Activated CD4-positive, alpha-beta T cell treated with anti-CD3 and anti-CD28 coated beads, Interleukin-2, amount 50 U/mL, for 1 hour (primary cell): ENCODE measurements at regions not wholly inside any gene's neighbourhood (a gene's known extent, or its start where the extent isn't known, plus 50 kb on each side); places are given as distances from the start of the nearest gene placed in this dataset.
"Not testable (repeated sequence)": the region's sequence is repeated elsewhere in the genome, so short reads cannot be mapped to it uniquely, and the experiment has no call there.

Experiments
- DNase-seq: peaks from one replicate; pipeline ENCODE4 v3.0.0-alpha.2; 2020

GRCh38 chr7:69388452-69389137 lies 209.7 kb upstream of the AUTS2 start:
- DNase-seq, result no peak

GRCh38 chr7:69389216-69389615 lies 209.1 kb upstream of the AUTS2 start:
- DNase-seq, result no peak

DNA sequence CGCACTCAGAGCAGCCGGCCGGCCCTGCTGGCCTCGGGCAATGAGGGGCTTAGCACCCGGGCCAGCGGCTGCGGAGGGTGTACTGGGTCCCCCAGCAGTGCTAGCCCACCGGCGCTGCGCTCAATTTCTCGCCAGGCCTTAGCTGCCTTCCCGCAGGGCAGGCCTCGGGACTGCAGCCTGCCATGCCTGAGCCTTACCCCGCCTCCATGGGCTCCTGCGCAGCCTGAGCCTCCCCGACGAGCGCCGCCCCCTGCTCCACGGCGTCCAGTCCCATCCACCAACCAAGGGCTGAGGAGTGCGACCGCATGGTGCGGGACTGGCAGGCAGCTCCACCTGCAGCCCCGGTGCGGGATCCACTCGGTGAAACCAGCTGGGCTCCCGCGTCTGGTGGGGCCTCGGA lies 204.4 kb upstream of the AUTS2 start:
- DNase-seq, result not testable (repeated sequence)

DNA sequence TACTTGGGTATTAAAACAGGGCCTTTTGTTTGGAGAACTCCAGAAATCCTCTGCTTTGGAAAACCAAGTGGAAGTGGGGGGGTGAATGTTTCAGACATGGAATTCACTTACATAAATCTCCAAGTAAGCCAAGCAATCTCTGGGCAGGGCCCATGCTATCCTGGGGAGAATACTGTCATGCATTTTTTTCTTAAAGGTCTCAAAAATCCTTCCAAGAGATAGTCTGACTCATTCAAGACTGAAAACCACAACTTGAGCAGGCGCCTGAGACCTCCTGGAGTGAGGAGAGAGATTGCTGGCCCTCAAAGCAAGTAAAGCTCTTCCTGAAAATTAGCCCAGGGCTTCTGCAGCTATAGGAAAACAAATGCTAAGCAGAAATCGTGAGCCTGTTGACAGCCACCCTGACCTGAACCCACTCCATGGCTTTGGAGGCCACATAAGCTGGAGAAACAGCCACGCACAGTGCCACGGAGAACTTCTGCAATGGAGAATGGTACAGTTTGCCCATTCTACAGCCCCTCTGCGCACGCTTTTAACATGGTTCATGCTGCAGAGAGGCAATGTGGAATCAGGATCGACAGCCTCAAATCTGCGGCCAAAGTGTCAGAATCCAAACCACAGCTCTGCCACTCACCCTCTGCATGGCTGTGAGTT lies 203.1 kb upstream of the AUTS2 start:
- DNase-seq, result no peak

DNA sequence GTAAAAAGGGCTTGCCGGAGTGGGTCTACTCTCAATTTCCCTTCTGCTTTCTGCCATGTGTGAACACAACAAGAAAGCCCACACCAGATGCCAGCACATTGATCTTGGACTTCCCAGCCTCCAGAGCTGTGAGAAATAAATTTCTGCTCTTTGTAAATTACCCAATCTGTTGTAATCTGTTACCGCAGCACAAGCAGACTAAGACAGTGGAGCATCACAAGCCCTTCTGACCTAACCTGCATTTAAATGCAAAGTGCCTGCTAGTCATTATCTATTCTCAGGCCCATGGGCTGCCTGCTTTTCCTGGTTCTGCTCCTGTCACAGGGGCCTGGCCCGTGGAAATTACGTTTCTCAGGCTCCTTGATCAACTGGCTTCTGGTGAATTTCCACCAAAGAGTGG lies 199.3 kb upstream of the AUTS2 start:
- DNase-seq, result no peak

DNA sequence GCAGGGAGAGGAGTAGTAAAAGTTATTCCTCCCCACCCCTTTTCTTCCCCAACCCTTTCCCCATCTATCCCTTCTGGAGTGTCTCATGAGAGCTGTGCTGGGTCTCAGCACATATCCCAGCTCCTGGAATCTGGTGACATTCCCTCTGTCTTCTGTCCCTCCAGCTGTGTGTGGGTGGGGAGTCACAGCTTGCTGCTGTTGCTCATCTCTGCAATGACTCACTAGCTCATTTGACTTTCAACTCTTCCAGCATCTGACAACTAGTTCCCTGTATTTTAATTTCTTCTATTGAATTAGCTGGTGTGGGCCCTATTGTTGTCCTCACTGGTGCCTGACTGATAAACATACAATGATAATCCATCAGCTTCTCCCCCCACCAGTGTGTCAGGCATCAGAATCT lies 198.9 kb upstream of the AUTS2 start:
- no peak for DNase-seq

GRCh38 chr7:69402696-69403095 lies 195.6 kb upstream of the AUTS2 start:
- no peak for DNase-seq

DNA sequence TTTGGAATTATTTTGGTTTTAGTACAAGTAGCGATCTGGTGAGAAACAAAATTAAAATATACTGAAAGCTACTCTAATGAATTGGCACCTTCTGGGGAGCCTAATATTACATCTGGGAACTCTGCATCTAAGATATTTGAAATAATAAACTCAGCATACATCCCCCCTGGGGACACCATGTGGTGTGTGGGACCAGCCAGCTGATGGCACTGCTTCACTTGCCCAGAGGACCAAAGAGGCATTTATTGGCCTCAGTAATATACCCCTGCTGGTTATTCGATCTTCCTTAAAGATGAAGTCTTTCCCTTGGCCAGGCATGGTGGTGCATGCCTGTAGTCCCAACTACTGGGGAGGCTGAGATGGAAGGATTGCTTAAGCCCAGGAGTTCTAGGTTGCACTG lies 195.1 kb upstream of the AUTS2 start:
- DNase-seq, result no peak

DNA sequence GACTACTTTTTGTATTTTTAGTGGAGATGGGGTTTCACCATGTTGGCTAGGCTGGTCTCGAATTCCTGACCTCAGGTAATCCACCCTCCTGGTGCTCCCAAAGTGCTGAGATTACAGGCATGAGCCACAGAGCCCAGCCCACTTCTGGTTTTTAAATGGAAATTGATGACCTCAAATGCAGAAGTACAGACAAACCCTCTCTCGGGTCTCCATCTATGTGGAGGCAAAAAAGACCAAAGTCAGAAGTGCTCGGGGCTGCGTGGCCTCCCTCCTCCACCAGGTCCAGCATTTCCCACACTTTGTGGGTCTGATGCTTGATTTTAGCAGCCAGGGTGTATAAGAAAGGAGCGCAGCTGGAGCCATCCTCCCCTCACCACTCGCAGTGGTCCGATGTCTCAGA lies 187.3 kb upstream of the AUTS2 start:
- DNase-seq, result no peak

GRCh38 chr7:69411466-69411865 lies 186.8 kb upstream of the AUTS2 start:
- DNase-seq, result no peak

GRCh38 chr7:69412331-69413146 lies 185.7 kb upstream of the AUTS2 start:
- DNase-seq, result no peak

DNA sequence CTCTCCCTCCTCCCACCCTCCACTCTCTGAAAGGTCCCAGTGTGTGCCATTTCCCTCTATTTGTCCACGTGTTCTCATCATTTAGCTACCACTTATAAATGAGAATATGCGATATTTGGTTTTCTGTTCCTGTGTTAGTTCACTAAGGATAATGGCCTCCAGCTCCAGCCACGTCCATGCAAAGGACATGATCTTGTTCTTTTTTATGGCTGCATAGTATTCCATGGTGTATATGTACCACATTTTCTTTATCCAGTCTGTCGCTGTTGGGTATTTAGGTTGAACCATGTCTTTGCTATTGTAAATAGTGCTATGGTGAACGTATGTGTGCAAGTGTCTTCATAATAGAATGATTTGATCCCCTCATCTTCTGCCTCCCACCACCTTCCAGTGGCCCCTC lies 183.7 kb upstream of the AUTS2 start:
- DNase-seq, result no peak

DNA sequence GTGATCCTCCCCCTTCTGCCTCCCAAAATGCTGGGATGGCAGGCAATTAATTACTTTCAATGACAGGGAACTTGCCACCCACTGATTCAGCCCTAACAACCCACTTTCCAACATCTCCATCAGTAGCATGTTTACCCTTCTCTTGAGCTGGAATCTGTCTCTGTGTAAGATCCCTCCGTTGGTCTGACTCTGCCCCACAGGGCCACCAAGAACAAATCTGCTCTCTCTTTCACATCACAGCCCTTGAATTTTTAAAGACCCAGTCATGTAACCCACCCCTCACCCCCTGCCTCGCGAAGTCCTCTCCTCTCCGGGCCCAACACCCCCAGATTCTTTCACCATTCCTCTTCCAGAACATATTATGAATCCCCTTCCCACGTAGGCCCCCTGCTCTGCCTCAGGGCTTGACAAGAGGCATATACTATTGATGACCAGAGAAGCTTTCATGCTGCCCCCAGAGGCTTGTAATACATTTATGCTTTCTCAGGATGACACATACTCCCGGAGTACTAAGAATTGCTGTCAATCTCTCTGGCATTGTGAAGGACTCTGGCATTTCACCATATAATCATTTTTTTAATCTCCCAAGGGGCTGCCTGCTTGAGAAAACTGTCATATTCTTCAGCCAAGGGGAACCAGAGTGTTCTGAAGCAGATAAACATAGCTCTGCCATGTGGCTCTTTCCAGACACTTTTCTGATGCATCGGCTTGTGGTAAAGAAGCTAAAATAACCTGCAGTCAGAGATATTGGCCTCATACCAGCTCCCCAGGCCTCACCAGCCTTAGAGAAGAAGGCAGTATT lies 179.2 kb upstream of the AUTS2 start:
- no peak for DNase-seq

DNA sequence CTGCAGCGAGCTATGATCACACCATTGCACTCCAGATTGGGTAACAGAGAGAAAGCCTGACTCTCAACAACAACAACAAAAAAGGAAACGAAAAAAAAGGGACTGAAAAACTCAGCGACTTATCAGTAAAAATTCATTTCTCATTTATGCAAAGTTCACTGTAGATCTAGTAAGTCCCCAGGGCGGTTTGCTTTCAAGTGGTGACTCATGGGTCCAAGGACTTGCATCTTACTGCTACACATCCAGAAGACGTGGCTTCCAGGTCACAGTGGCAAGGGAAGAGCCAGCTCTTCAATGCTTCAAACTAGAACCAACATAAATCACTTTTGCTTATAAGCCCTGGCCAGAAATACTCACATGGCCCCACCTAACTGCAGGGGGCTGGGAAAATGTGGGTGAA lies 178.3 kb upstream of the AUTS2 start:
- DNase-seq, result no peak

DNA sequence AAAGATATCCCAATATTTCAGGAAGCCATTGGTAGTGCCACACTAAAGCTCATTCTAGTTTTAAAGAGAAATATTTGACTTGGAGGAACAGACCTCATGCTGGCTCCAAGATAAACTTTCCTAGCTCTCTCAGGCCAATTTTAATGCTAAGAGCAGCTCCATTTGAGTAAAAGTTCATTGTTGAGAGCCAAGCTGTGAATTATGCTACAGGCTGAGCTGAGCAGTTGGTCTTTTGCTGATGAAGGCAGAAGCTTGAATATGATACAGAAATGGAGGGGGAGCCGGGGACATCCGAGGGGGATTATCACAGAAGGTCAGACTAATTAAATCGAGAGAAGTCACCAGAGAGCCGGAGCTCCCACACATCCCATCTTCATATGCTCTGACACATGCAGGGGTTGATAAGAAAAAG lies 175.7 kb upstream of the AUTS2 start:
- DNase-seq, result no peak

- DNase-seq, result no peak
Measured at GRCh38 chr7:69426705-69427104, 171.6 kb upstream of the AUTS2 start.

DNA sequence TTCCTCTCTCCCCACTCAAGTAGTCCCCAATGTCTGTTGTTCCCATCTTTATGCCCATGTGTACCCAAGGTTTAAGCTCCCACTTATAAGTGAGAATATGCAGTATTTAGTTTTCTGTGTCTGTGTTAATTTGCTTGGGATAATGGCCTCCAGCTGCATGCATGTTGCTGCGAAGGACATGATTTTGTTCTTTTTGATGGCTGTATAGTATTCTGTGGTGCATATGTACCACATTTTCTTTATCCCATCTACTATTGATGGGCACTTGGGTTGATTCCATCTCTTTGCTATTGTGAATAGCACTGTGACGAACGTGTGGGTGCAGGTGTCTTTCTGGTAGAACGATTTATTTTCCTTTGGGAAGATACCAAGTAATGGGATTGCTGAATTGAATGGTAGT lies 170.2 kb upstream of the AUTS2 start:
- DNase-seq, result no peak

DNA sequence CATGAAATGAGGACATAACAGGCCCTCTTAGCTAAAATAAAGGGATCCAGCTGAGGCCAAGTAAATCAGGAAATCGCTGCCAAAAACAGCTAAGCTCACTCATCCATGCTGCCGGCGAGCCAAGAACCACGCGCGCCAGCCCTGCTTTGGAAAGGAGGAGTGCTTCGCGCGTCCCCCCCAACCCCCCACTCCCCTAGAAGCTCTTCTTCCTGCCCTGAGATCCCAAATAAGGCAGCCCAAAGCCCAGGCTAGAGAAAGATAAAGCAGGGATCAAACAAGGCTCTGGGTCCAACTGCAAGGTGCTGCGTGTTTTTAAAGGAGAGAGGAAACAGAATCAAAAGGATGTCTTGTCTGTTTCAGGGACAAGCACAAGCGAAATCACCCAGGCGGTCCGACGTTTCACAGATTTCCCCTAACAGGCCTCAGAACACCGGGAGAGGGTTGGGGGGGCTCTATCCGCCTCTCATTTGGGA lies 168.3 kb upstream of the AUTS2 start:
- no peak for DNase-seq

DNA sequence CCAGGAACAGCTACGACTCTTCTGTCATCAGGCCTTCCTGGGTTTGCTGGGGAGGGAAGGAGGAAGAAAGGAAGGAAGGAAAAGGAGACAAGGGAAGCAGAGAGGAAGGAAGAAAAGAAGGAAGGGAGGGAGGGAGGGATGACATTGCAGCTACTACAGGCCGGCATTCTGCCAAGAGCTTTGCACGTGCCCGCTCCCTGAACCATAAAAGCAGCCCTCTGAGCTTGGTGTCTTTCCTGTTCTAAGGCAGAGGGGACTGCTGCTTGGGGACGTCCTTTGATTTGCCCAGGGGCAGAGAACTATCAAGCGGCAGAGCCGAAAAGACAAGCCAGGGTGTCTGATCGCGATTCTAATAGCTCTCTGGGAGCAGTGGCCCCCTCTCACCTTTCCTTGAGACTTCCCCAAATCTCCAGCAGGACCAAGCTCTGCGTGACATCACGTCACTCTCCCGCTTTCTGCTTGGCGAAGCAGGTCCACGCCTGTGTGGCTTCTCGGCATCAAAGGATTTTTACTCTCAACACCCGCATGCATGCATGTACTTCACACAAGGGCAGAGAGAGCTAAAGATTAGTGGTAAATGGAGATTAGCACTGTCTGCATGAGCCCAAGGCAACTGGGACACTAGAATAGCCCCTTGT lies 167.8 kb upstream of the AUTS2 start:
- DNase-seq, result no peak

DNA sequence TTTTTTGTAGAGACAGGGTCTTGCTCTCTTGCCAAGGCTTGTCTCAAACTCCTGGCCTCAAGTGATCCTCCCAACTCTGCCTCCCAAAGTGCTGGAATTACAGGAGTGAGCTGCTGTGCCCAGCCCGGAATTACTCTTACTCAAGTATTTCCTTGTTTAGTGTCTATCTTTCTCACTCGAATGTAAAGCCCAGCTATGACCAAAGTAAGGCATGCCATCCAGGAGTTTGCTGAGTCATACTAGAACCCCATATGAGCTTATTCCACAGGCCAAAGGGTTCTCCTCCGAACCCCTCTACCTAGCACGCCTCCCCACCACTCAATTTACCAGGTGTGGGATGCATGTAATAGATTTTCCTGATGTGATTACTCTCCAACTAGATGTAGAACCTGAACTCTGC lies 166.6 kb upstream of the AUTS2 start:
- DNase-seq, result no peak

GRCh38 chr7:69432276-69432675 lies 166.0 kb upstream of the AUTS2 start:
- DNase-seq, result not testable (repeated sequence)

DNA sequence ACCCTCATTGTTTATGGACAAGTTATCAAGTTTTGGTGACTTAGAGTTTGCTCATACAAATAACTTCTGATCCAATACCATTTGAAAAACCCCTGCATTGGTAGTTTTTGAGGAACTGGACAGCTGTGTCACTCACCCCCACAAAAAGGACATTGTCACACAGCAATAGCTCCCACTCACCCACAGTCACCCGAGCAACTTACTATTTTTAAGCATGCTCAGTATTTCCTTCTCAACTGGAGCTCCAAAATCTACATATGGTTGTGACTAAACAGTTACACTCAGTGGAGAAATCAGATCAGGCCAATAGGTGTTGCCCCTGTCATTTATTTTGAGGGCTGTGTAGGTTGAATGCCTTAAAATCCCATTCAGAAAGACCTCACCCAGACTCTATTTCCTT lies 165.2 kb upstream of the AUTS2 start:
- no peak for DNase-seq

DNA sequence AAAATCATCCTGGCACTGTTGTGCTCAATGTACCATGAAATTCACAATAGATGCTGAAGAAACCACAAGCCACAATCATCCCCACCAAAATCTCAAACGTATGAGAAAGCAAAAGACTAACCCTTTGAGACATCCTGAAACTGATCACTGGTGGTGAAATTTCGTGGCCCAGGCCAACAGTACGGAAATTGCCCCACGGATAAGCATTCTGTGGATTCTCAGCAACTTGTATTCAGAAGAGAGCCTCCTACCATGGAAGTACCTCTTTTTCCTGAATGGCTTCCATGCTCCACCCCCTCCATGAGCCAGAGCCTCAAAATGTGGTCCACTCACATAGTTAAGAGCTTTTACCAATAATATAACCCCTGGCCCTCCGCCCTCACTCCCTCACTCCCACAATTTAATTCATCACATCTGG lies 163.9 kb upstream of the AUTS2 start:
- no peak for DNase-seq
